ENCODE measurements at regions not wholly inside any gene's neighbourhood (a gene's known extent, or its start where the extent isn't known, plus 50 kb on each side); places are given as distances from the start of the nearest gene placed in this dataset.

DNA sequence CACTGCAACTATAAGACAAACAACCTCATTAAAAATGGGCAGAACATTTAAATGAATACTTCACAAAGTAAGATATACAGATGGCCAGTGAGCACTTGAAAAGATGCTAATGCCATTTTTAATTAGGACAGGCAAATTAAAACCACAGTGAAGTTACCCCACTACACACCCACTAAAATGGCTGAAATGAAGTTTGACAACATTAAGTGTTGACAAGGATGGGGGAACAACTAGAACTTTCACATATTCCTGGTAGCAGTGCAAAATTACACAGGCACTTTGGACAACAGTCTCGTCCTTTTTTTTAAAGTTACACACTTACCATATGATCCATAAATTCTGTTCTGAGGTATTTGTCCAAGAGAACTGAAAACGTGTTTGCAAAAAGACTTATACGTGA, 278.9 kb upstream of the DIO3 start:
- no peak for TF ChIP-seq FOXP2 (optimal IDR thresholded peaks at IDR 0.05; ENCODE audit: borderline replicate concordance, extremely low read depth, extremely low read length, insufficient read depth)
- no peak for TF ChIP-seq POLR2AphosphoS5 (IDR thresholded peaks at IDR 0.05; ENCODE audit: low read depth, low read length)
- TF ChIP-seq SIN3A (IDR thresholded peaks at IDR 0.05; ENCODE audit: borderline replicate concordance, insufficient read depth, low read length): no peak
- no peak for TF ChIP-seq TAF1 (IDR thresholded peaks at IDR 0.05; ENCODE audit: borderline replicate concordance, insufficient read depth, low read length)
- TF ChIP-seq, protein P1, sequence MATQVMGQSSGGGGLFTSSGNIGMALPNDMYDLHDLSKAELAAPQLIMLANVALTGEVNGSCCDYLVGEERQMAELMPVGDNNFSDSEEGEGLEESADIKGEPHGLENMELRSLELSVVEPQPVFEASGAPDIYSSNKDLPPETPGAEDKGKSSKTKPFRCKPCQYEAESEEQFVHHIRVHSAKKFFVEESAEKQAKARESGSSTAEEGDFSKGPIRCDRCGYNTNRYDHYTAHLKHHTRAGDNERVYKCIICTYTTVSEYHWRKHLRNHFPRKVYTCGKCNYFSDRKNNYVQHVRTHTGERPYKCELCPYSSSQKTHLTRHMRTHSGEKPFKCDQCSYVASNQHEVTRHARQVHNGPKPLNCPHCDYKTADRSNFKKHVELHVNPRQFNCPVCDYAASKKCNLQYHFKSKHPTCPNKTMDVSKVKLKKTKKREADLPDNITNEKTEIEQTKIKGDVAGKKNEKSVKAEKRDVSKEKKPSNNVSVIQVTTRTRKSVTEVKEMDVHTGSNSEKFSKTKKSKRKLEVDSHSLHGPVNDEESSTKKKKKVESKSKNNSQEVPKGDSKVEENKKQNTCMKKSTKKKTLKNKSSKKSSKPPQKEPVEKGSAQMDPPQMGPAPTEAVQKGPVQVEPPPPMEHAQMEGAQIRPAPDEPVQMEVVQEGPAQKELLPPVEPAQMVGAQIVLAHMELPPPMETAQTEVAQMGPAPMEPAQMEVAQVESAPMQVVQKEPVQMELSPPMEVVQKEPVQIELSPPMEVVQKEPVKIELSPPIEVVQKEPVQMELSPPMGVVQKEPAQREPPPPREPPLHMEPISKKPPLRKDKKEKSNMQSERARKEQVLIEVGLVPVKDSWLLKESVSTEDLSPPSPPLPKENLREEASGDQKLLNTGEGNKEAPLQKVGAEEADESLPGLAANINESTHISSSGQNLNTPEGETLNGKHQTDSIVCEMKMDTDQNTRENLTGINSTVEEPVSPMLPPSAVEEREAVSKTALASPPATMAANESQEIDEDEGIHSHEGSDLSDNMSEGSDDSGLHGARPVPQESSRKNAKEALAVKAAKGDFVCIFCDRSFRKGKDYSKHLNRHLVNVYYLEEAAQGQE (IDR thresholded peaks at IDR 0.05; ENCODE audit: insufficient read depth in 1 of 2, low read depth in 2 of 2, low read length in 2 of 2): no peak

DNA sequence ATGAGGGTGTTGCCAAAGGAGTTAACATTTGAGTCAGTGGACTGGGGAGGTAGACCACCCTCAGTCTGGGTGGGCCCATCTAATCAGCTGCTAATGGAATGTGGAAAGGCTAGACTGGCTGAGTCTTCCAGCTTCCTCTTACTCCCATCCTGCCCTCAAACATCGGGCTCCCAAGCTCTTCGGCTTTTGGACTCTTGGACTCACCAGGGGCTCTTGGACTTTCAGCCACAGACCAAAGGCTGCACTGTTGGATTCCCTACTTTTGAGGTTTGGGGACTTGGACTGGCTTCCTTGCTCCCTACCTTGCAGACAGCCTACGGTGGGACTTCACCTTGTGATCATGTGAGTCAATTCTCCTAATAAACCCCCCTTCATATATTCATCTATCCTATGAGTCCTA, 276.6 kb upstream of the DIO3 start:
- TF ChIP-seq POLR2AphosphoS5 (IDR thresholded peaks at IDR 0.05; ENCODE audit: low read depth, low read length) (no peak), SIN3A (IDR thresholded peaks at IDR 0.05; ENCODE audit: borderline replicate concordance, insufficient read depth, low read length) (no peak), TAF1 (IDR thresholded peaks at IDR 0.05; ENCODE audit: borderline replicate concordance, insufficient read depth, low read length) (no peak), FOXP2 (optimal IDR thresholded peaks at IDR 0.05; ENCODE audit: borderline replicate concordance, extremely low read depth, extremely low read length, insufficient read depth) (no peak)

DNA sequence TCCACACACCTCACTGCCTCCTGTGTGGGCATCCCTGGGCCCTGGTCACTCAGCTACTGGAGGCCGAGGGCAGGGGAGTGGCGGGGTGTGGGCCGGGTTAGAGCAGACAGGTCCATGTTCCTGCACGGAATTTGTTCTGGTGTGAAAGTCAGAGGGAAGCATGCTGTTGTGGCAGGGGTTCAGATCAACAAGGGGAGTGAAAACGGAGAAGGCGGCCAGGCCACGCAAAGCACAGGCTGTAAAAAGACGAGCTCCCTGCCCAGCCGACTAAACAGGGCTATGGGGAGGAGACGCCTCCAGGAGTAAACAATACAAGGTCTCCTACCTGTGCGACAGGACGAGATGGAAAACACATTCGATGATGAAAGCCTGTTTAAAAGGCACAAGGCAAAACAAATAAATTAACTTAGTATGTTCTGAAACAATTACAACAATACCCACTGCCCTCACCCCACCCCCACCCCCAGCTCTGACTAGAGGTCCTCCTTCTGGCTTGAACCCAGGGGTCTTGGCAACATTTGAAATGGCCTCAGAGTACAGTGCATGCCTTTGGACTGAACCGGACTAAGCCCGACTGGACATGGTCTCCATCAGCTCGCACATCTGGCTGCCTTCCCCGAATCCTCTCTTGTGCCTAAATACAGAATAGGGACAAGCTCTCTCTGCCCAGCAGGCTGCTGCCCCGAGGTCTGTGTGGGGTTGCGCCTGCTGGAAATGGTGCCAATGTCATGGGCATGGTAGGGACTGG, 274.9 kb upstream of the DIO3 start:
- TF ChIP-seq, protein P1 (IDR thresholded peaks at IDR 0.05; ENCODE audit: insufficient read depth in 1 of 2, low read depth in 2 of 2, low read length in 2 of 2): no peak
- TF ChIP-seq TAF1 (IDR thresholded peaks at IDR 0.05; ENCODE audit: borderline replicate concordance, insufficient read depth, low read length): no peak
- no peak for TF ChIP-seq SIN3A (IDR thresholded peaks at IDR 0.05; ENCODE audit: borderline replicate concordance, insufficient read depth, low read length)
- no peak for TF ChIP-seq FOXP2 (optimal IDR thresholded peaks at IDR 0.05; ENCODE audit: borderline replicate concordance, extremely low read depth, extremely low read length, insufficient read depth)

DNA sequence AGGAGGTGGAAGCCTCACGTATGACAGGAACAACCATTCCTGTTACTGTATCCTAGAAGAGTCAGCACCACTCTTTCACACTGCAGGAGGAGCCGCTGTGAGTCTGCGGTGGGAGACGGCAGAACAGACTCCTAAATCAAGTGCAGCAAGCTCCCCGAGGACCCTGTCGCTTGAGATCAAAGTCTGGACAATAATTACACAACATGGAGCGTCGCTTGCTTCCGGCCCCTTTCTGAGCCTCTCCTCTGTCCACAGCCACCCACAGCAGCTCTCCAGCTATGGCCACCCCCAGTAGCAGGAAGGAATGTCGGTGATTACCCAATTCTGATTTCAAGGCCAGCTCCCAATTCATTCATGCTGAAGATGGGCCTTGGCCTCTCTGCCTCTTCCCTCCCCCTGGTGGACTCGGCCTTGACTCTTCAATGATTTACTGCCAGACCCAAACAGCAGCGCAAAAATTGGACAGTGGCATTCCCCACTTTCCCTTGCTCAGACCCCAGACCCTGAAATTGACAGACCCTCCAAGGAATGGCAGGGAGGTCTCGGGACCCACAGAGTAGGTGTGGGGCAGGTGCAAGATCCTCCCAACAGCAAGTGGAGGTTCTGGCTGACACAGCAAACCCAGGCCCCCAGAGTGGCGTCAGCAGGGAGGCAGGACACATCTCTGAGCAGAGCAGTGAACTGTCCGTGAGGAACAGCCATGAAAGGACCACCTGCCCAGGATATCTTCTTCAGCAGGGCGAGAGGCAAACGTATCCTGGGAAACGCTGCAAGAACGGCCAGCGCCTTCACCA, 272.7 kb upstream of the DIO3 start:
- TF ChIP-seq FOXP2 (optimal IDR thresholded peaks at IDR 0.05; ENCODE audit: borderline replicate concordance, extremely low read depth, extremely low read length, insufficient read depth) (no peak), POLR2AphosphoS5 (IDR thresholded peaks at IDR 0.05; ENCODE audit: low read depth, low read length) (no peak), SIN3A (IDR thresholded peaks at IDR 0.05; ENCODE audit: borderline replicate concordance, insufficient read depth, low read length) (no peak), TAF1 (IDR thresholded peaks at IDR 0.05; ENCODE audit: borderline replicate concordance, insufficient read depth, low read length) (no peak)
- TF ChIP-seq, protein P1 (IDR thresholded peaks at IDR 0.05; ENCODE audit: insufficient read depth in 1 of 2, low read depth in 2 of 2, low read length in 2 of 2): no peak

DNA sequence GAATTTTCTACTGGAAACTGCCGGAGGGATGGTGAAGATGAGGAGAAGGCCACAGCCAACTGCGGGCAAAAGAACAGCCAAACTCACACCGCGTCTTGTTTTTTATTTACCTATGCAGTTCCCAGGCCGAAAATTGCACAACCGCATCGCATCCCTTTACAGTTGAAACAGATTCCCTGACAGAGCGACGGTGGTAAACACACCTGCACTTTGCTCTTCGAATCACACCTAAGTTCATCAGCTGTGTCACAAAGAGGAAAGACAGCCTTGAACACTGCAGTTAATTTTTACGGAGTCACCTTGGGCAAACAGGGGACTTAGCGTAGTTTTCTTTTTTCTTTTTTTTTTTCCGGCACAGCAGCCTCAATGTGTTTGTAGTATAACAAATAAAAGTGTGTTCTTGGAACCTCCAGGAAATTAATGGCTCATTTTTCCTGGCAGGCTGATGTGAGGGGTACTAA, 272.0 kb upstream of the DIO3 start:
- no peak for TF ChIP-seq TAF1 (IDR thresholded peaks at IDR 0.05; ENCODE audit: borderline replicate concordance, insufficient read depth, low read length)
- no peak for TF ChIP-seq FOXP2 (optimal IDR thresholded peaks at IDR 0.05; ENCODE audit: borderline replicate concordance, extremely low read depth, extremely low read length, insufficient read depth)
- TF ChIP-seq SIN3A (IDR thresholded peaks at IDR 0.05; ENCODE audit: borderline replicate concordance, insufficient read depth, low read length): no peak
- TF ChIP-seq, protein P1 (IDR thresholded peaks at IDR 0.05; ENCODE audit: insufficient read depth in 1 of 2, low read depth in 2 of 2, low read length in 2 of 2): no peak
- no peak for TF ChIP-seq POLR2AphosphoS5 (IDR thresholded peaks at IDR 0.05; ENCODE audit: low read depth, low read length)

All from PFSK-1 (cell line).